G401.6 (cell line): ENCODE measurements at regions not wholly inside any gene's neighbourhood (a gene's known extent, or its start where the extent isn't known, plus 50 kb on each side); places are given as distances from the start of the nearest gene placed in this dataset.

Experiments
- FAIRE-seq: peaks from 2 replicates; lab custom pipeline; 2012; peaks lifted over from hg19 to GRCh38; lab: Jason Lieb, UNC

DNA sequence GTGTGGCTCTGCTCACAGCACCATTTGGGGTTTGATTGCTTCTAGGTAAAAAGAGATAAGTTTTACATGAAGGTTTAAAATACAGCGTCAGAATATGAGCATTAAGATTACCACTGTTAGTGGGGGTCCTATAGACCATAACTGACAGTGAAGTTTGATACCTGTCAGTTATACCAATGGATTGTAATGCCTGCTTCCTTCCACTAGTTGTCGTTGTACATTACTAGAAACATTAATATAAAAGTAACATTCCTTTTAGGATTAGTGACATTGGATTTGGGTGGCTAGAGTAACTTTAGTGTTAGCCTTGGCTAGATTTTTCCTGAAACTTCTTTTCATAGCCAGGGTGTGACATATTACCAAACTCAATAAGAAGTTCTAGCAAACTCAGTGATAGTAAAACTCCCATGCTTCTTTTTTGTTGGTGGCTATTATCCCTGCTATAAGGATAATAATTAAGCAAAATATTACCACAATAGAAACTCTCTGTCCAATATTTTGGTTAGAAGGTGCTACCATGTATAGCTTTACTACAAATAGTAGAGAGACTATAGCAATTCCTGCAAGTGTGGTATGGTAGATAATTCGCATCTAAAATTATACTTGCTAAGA lies 57.1 kb downstream of the FAM181B start:
- no peak for FAIRE-seq

DNA sequence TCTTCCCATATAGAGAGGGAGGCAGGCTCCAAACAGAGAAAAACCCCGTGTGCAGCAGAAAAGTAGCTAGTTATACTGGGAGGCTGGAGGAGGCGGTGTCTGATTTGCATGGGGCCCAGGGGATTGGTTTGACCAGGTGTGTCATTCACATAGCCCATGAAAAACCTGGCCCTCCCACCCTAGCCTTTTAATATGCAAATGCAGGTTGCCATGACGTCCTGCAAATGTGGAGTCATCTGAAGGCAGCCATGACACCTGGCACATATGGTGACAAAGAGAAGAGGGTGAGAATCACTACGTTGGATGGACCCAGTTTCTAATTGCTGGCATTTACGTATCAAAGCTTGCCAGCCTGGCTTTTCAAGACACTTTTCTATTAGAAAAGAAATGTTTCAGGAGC lies 57.8 kb downstream of the FAM181B start:
- FAIRE-seq, result no peak

DNA sequence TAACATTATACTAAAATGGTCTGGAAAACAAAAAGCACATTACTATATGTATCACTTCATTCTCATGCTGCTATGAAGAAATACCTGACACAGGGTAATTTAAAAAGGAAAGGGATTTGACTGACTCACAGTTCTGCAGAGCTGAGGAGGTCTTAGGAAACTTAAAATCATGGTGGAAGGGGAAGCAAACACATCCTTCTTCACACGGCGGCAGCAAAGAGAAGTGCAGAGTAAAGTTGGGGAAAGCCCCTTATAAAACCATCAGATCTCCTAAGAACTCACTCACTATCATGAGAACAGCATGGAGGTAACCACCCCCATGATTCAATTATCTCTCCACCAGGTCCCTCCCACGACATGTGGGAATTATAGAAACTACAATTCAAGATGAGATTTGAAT lies 60.0 kb downstream of the FAM181B start:
- no peak for FAIRE-seq

DNA sequence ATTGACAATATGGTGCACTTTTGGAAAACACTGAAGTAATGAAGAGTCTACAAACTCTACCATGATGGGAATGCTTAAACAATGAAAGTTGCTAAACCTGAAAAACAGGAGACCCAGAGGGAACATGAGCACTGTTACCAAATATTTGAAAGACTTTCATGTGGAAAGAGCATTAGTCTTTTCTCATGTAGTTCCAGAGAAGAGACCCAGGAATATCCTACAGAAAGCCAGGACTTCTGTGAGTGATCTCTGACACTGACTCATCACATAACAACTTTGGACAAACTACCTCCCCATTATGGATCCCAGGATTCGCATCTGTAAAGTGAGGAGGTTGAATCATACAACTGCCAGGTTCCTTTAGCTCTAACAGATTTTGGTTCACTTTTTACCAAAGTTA lies 62.2 kb downstream of the FAM181B start:
- no peak for FAIRE-seq

DNA sequence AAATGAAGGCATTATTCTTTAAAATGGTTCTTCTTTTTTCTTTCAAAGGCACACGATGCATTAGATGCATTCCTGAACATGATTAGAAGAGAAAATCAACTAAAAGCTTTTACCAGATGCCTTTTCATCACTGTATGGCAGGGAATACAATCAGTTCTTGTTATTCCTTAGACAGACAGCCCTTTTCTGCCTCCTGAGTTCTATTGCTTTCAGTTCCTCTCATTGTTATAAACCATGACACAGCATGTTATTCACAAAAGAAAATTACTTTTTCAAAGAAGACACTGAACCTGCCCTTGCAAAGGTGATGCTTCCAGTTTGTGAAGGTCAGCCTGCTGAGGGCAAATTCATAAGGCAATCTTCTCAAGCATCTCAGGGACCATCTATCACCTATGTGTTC lies 70.1 kb downstream of the FAM181B start:
- FAIRE-seq, result no peak

DNA sequence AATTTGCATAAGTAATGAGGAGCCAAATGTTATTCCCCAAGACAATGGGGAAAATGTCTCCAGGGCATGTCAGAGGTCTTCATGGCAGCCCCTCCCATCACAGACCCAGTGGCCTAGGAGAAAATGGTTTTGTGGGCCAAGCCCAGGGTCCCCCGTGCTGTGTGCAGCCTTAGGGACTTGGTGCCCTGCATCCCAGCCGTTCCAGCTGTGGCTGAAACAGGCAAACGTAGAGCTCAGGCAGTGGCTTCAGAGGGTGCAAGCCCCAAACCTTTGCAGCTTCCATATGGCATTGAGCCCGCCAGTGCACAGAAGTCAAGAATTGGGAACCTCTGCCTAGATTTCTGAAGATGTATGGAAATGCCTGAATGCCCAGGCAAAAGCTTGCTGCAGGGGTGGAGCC lies 79.9 kb downstream of the FAM181B start:
- FAIRE-seq, result no peak

DNA sequence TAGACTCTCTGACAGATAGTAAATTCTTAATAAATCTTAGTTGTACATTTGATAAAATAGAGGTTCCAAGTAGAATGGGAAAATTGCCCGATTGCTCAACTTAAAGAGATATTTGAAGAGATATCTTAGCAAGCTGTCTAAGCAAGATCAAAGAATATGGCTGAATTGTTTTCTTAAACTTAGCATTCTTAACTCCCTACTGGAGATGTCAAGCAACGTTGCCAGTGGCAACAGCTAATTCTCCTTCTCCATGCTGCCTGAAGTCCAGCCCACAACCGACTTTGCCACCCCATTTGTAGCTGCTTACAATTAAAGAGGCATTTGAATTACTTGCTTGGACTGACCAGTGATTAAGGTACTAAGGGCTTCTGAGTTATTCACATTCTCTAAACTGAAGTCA lies 94.4 kb downstream of the FAM181B start:
- no peak for FAIRE-seq

DNA sequence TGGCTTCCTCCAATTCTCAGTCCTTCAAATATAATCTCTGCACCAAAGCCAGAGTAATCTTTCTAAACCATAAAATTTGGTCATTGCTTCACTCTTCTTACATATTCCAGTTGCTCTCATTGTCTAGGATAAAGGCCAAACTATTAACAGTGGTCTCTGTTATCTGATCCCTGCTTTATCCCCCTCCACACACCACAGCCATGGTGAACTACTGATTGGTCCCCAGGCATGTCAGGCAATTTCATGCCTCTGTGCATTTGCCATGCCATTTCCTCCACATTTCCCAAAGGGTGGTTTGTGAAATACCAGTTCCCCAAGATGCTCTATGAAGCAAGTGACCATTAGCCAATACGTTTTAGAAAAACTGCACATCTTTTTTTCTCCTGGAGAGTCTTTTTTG lies 97.0 kb downstream of the FAM181B start:
- no peak for FAIRE-seq

DNA sequence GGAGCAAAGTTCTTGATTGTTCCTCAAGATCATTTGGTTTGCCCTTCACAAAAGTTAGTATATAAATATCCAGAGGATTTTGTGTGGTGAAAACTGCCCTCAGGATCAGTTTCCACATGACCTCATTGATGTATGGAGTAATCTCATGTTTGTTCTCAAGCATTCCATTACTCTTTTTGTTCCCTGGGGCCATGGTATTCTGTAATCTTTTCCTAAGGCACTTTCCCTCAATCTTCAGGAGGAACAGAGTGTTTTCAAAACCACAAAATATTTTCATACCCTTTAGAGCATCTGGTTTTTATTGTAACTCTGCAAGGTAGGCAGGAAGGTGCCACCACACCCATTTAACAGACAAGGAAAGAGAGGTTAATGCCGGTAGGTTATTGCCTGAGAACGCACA lies 99.6 kb downstream of the FAM181B start:
- FAIRE-seq, result no peak

DNA sequence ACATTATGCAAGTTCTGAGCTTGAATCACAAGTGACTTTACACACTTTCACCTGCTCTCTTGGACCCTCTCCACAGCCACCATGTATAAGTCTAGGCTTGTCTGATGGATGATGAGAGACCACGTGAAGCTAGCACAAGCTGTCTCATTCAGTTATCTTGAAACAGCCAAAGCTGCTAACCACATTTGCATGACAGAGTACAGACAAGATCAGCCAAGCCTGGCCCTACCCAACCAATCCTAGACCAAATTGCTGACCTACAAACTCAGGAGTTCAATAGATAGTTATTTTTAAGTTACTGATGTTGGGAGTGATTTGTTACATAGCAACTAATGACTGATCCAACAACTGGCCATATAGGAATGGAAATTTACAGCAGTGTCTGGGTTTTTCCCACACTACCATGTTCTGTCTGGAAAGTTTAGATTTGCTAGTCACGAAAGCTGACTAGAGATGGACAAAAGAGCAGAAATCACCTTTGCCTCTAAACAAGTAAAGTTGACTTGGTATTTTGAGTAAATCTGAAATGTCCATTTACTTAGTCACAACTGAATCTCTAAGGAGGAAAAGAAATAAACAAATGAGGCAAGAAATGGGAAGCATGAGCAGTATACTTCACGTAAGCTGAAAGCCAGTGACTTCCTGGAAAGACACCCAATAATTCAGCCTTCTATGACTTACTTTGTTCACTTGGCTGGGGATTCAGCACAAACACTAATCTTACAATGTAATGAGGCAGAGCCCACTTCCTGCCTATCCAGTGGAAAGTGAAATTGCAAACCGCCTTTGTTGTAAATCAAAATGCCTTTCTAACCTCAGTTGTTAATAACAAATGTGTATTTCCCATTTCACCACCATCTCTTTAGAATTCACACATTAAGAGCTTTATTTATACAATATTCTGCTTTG lies 101.7 kb downstream of the FAM181B start:
- FAIRE-seq, result no peak

DNA sequence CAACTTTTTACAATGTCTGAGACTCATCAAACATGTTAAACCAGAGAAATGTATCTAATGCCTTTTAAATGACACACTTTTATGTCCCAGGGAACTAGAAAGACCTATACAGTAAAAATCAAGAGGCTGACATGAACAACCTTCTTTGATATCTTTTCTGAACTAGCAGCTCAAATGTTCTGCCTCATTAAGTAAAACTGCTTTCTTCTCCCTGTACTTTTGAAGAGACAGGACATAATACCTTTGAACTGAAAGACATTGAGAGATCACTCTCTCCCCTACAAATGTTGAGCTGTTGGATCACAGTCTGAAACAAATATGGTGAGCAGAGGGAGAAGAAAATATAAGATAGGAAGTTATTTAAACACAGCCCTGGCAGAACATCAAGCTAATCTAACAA lies 123.0 kb downstream of the FAM181B start:
- no peak for FAIRE-seq

DNA sequence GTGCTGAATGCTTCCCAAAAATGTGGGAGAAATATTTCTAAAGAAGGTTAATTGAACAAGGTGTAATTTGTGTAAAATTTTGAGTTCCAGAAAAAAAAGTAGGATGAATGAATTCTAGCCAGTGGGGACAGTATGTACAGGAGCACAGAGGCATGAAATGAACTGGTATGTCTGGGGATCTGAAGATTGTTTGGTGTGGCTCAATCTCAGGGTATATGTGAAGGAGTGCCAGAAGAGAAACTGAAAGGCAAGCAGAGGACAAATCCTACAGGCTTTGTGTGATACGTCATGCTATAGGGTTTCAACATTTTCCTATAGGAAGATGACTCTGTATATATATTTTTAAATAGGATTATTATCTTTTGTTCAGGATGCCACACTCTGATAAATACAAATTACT lies 126.9 kb downstream of the FAM181B start:
- no peak for FAIRE-seq

DNA sequence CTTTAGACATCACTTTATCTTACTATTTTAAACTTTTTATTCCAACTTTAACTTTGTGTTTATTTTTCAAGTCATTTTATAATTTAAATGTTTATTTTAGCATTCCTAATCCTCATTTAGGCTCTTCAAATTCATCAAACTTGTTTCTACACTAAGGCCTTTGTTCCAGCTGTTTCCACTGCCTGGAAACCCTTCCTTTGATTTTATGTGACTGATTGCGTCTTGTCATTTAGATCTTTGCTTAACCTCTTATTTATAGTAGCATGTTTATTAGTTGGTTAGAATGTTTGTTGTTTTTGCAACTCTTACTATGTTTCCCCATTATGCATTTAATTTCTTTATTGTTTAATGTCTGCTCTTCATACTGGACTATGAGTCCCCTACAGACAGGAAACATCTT lies 132.0 kb downstream of the FAM181B start:
- no peak for FAIRE-seq

DNA sequence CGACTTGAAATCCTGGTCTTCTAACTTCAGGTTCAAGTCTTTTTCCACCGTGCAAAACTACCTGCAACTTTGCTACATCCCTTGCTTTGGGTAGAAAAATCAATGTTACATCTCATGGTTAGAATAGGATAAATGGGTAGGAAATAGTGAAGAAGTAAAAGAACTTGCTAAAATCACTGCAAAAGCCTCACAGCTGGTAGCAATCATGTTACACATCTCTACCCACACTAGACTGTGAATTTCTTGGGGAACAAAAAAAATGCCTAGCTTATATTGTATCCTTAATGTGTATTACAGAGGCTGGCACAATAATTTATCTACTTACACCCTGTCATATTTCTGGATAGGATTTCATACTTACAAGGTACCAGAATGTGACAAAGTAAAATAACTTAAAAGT lies 133.8 kb downstream of the FAM181B start:
- FAIRE-seq, result no peak

DNA sequence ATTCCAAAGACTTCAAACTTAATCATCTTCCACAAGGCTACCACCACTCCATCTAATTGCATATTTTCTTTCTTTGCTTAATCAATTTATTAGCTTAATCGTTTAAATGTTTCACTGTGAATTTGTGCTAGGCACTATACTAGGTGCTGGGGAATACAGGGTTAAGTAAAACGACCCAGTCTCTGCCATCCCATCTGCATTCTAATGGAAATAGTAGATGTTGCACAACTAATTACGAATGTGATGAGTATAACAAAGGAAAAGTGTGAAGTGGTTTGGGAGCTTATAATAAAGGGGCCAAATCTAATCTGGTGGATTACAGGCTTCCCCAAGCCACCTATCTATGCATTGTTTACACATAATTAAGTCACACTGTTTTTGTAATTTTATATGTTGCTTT lies 147.1 kb downstream of the FAM181B start:
- FAIRE-seq, result no peak

DNA sequence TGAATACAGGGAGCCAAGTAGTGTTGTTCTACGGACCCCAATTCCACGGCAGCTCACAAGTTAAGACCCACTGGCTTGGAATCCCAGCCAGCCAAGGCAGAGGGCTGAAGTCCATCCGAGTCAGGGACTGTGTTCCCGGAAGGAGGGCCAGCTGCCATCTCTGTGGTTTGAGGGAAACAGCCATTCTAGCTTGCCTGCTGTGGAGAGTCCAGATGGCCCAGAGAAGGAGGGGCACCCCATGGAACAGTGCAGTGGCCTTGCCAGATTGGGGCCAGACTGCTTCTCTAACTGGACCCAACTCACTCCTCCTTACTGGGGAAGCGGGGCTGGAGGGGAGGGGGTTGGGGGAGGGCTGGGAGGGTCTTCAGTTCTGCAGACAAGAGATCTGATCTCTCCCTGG lies 156.4 kb downstream of the FAM181B start:
- FAIRE-seq, result no peak

DNA sequence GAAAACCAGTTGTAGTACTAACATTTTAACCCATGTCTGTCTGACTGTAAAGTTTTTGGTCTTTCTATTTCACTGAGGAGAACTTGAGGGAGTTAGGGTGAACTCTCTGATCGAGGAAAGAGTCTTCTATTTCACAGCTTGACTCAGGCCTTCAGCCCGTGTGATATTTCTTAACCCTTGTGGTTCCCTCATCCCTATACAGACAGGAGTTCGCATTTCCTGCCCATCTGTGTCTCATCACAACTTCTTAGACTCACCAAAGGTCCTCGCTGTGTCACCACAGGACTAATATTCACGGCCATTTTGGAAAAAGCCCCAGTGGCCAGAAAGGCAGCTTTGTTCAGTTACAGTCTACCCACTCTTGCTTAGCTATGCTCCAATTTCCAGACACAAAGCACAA lies 172.8 kb downstream of the FAM181B start:
- no peak for FAIRE-seq

DNA sequence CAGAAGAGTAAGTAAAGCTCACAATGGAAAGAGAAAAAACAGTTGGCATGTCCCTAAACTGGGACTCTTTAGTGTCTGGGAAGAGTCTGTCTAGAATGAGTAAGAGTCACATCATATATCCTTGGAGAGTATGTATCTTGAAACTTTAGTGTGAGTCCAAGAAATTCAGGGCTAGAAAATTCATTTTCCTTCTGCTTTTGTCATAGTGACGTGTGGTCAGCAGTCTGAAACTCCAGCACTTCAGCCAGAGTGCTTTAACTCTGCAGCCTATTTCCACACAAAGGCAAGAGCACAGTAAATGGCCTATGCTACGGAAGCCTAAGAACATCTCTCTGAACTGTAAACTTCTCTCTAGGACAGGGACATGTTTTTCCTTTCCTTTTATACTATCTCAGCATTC lies 174.1 kb downstream of the FAM181B start:
- FAIRE-seq, result no peak

DNA sequence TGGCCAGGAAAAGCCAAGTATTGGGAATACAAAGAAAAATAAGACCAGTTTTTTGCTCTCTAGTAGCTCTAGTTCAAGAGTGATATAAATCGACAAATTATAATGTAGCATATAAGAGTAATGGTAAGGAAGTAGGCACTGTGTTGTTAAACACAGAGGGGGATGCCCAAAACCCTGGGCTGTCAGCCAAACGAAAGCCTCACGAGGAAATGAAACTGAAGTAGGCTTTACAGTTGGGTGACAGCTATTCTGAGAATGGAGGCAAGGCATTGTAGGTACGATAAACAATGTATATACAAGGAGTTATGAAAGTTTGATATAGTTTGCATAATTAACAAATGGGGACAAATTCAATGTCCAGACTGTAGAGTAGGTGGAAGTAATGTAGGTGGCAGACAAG lies 176.4 kb downstream of the FAM181B start:
- no peak for FAIRE-seq

DNA sequence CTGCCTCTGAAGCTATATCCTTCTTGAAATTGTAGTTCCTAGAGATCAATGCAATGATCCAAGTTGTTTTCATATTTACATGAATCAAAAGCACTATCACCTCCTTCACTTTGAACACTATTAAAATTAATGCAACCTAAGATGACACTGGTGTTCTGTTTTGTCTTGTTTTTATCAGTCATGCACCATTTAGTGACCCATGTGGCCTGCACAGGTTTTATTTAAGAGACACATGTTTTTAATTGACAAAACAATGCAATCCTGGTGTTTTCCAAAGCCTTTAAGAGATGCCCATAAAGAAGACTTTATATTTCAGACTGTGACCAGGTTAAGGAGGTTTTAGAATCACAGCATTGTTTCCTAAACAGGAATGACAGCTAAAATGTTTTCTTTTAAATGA lies 177.5 kb downstream of the FAM181B start:
- no peak for FAIRE-seq

DNA sequence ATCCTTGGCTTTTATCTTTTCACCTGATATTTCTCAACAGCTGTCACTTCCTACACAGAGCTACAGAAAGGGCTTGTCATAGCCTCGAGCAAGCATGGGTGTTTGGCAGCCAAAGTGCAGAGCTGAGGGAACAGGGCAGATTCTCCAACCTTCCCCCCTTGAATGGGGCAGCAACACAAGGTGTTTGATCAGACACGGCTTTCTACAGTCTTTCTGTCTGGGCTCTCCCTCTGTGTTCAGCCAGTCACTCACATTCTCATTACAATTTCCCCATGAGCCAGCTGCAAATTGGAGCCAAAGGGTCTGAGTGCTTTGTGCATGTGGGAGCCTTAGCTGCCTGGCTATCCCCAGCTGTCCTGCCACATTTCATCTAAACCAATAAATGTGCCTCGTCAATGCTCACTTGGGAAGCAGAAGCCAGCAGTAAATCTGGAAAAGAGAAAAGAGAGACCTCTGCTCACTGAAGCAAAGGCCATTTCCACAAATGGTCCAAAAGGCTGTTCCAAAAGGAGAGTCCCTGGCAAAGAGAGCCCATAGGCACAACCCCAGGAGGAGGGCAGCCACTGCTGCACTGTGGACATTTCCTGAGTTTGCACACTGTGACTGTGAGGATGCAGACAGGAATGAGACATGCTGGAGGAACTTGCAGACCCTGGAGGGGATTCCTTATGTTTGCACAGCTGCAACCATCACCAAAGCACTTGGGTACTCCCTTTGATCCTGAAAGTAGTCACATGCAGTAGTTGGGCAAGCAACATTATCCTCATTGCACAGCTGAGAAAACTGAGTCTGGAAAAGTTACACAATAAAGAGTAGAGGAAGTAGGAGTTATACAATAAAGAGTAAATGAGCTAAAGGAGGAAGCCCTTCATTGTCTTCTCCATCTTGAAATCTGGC lies 186.8 kb downstream of the FAM181B start:
- no peak for FAIRE-seq

DNA sequence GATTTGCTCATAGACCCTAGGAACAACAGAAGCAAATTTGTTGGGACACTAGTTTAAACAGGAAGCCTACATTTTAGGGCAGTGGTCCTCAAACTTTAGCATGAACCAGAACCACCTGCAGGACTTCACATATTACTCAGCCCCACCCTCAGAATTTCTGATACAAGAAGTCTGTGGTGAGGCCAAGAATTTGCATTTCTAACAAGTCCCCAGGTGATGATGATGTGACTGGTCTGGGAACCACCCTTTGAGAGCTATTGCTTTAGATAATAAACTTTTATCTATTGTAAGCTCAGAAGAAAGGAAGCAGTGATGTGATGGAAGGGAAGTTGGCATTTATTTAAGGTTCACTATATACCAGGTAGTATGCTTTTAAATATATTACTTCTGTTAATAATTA lies 194.0 kb downstream of the FAM181B start:
- no peak for FAIRE-seq

DNA sequence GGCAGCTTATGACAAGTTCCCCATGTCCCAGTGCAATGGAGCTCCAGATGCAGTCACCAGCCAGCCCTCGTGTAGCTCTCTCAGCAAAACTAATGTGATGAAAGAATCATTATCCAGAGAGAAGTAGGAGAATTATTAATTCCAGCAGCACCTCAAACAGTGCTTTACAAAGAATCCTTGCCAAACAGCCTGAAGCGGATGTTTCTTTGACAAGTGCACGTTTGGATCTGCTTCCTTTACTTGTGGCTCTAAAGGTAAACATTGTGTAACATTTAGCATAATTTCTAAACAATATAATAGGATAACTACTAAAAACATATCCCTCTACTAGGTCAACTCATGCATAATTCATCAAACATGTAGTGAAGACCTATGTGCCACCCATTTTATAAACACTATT lies 197.0 kb downstream of the FAM181B start:
- no peak for FAIRE-seq
